PC-9 (cell line): ENCODE measurements at regions not wholly inside any gene's neighbourhood (a gene's known extent, or its start where the extent isn't known, plus 50 kb on each side); places are given as distances from the start of the nearest gene placed in this dataset.

Experiments used
- BruUV-seq: library from RNA; stranded (reverse); fragments of 400-500 nt; replicated peaks from 2 replicates; lab custom pipeline; 2021; lab: Mats Ljungman, UMichigan
- CTCF ChIA-PET: fragments of 300-600 bp; sonication (Branson Sonifier 250); formaldehyde crosslinking; loops from one replicate; lab custom pipeline; 2022; ENCODE audit warnings: antibody characterized with exemption; lab: Charles Lee
- POLR2A ChIA-PET: fragments of 300-600 bp; sonication (Branson Sonifier 250); formaldehyde crosslinking; loops from one replicate; lab custom pipeline; 2022; ENCODE audit warnings: antibody characterized with exemption; ENCODE audit not compliant: unreplicated experiment; lab: Charles Lee
- DNase-seq, 2 experiments: peaks; one replicate each; pipeline versions ENCODE4 v3.0.0 to v3.0.0-alpha.2; 2015 to 2022; ENCODE audit warnings: mixed read lengths in 1 of 2
- H2AFZ ChIP-seq: fragments of 200-600 bp; sonication (generic); 2 replicates; pipeline ENCODE4 v1.8.1; 2017; ENCODE audit warnings: antibody characterized with exemption
- H3F3A ChIP-seq: fragments of 200-600 bp; sonication (generic); 2 replicates; pipeline ENCODE4 v1.8.1; 2017; ENCODE audit warnings: antibody characterized with exemption, mild to moderate bottlenecking, low read depth; ENCODE audit not compliant: insufficient read depth
- H3K27ac ChIP-seq: fragments of 200-600 bp; sonication (generic); 2 replicates; pipeline ENCODE4 v1.6.1; 2016; ENCODE audit warnings: mixed run types
- H3K27me3 ChIP-seq: fragments of 200-600 bp; sonication (generic); 2 replicates; pipeline ENCODE4 v1.6.1; 2016; ENCODE audit warnings: low read depth, mixed run types; ENCODE audit not compliant: insufficient read depth
- H3K36me3 ChIP-seq: fragments of 200-600 bp; sonication (generic); 2 replicates; pipeline ENCODE4 v1.6.1; 2016; ENCODE audit warnings: low read depth, mixed run types
- H3K4me1 ChIP-seq: fragments of 200-600 bp; sonication (generic); replicated peaks from 2 replicates; pipeline ENCODE4 v1.6.1; 2016; ENCODE audit warnings: mixed run types; ENCODE audit not compliant: insufficient read depth
- H3K4me2 ChIP-seq: fragments of 200-600 bp; sonication (generic); 2 replicates; pipeline ENCODE4 v1.6.1; 2017; ENCODE audit warnings: mixed run types
- H3K4me3 ChIP-seq: fragments of 200-600 bp; sonication (generic); 2 replicates; pipeline ENCODE4 v1.6.1; 2016; ENCODE audit warnings: mixed run types
- H3K79me2 ChIP-seq: fragments of 200-600 bp; sonication (generic); 2 replicates; pipeline ENCODE4 v1.6.1; 2017; ENCODE audit warnings: low read depth, mixed run types
- H3K9me2 ChIP-seq: fragments of 200-600 bp; sonication (generic); 2 replicates; pipeline ENCODE4 v1.8.1; 2017; ENCODE audit warnings: mild to moderate bottlenecking; ENCODE audit not compliant: insufficient read depth
- H3K9me3 ChIP-seq: fragments of 200-600 bp; sonication (generic); 2 replicates; pipeline ENCODE4 v1.8.1; 2016; ENCODE audit warnings: low read depth; ENCODE audit not compliant: insufficient read depth
- H4K20me1 ChIP-seq: fragments of 200-600 bp; sonication (generic); 2 replicates; pipeline ENCODE4 v1.8.1; 2017; ENCODE audit not compliant: insufficient read depth
- EZH2 ChIP-seq: fragments of 200-600 bp; sonication (generic); IDR thresholded peaks from 2 replicates; pipeline ENCODE4 v1.8.0; 2017; ENCODE audit warnings: antibody characterized with exemption, low read depth
- intact Hi-C: fragments of 100-400 bp; cut with micrococcal nuclease; formaldehyde crosslinking; loops from one replicate; pipeline ENCODE4 v1.10.0; 2022; ENCODE audit not compliant: unreplicated experiment
- TF ChIP-seq, protein P1 (sequence below): fragments of 200-600 bp; sonication (generic); conservative IDR thresholded peaks from 2 replicates; pipeline ENCODE4 v1.6.1; 2017; ENCODE audit warnings: mixed run types, antibody characterized with exemption, mild to moderate bottlenecking, moderate library complexity

DNA sequence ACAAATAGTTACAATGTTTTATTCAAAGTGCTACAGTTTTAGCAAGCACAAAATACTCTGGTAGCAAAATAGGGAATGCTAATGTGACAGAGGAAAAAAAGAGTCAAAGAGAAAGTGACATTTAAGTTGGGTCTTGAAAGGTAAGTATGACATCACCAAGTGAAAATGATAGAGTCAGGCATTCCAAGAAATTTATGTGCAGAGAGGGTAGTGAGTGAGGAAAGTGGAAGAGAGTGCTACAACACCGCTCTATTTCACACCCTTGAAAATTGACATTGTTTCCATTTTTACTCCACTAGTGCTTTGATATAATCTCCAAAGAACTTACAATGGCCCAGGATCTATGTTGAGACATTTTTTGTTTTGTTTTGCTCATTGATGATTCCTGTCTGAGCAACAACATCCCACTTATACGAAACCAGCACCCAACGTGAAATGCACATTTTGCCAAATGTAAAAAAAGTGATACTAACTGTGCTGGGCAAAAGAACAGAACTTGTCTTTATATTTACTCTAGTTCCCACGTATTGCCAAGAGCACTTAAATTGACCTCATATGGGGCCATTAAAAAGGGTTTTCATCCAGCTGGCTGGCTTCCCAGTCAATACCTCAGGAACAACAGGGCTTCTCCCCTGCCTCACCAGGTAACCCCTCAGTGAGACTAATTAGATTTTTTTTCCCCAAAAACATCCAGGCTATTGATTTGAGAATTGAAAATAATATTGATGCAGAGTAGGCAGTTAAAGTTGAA is 206.3 kb upstream of the NR5A2 start:
- intact Hi-C loops = no loop called here
- no TSS peak for BruUV-seq

DNA sequence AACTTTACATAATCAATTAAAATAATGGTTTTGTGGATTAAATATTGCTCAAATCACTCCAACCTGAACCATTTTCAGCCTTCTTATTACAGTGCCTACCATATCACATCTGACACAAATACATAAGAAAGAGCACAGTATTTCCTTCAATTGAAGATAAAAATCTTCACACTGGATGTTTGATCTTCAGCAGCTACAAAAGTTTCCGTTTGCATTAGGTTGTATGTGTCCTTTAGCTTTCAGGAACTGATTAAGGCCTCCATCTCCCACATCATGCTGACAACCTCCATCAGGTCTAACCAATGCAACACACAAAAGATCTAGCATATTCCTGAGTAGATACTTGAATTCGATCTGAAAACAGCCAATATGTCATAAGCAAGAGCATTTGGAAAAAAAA is 195.1 kb upstream of the NR5A2 start:
- POLR2A ChIA-PET = interaction anchor here (0.7 kb wide), 1 partner anchor 146 kb away, joined by 8 read pairs; no protein-coding TSS in a partner anchor
- CTCF ChIA-PET = no interaction called here
- no TSS peak for BruUV-seq

More for the DNA sequence above, 206.3 kb upstream of the NR5A2 start:
- Histone ChIP-seq H3F3A (no peaks in the 10 kb centered on the region), H3K27ac (no peak overlapping the region), H4K20me1 (no peaks in the 10 kb centered on the region), H3K4me1 (no peaks in the 10 kb centered on the region), H3K27me3 (no peaks in the 10 kb centered on the region), H3K4me2 (no peak overlapping the region), H3K36me3 (no peaks in the 10 kb centered on the region), H3K9me3 (no peaks in the 10 kb centered on the region), H3K4me3 (no peak overlapping the region), H2AFZ (no peak overlapping the region; the same call in 1 of the 2 replicates), H3K9me2 (no peaks in the 10 kb centered on the region), H3K79me2 (no peaks in the 10 kb centered on the region)
- CTCF ChIA-PET = no interaction called here
- POLR2A ChIA-PET = no interaction called here
- DNase-seq = no peak
- no peak for TF ChIP-seq EZH2
- TF ChIP-seq, protein P1, sequence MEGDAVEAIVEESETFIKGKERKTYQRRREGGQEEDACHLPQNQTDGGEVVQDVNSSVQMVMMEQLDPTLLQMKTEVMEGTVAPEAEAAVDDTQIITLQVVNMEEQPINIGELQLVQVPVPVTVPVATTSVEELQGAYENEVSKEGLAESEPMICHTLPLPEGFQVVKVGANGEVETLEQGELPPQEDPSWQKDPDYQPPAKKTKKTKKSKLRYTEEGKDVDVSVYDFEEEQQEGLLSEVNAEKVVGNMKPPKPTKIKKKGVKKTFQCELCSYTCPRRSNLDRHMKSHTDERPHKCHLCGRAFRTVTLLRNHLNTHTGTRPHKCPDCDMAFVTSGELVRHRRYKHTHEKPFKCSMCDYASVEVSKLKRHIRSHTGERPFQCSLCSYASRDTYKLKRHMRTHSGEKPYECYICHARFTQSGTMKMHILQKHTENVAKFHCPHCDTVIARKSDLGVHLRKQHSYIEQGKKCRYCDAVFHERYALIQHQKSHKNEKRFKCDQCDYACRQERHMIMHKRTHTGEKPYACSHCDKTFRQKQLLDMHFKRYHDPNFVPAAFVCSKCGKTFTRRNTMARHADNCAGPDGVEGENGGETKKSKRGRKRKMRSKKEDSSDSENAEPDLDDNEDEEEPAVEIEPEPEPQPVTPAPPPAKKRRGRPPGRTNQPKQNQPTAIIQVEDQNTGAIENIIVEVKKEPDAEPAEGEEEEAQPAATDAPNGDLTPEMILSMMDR = no peak

DNA sequence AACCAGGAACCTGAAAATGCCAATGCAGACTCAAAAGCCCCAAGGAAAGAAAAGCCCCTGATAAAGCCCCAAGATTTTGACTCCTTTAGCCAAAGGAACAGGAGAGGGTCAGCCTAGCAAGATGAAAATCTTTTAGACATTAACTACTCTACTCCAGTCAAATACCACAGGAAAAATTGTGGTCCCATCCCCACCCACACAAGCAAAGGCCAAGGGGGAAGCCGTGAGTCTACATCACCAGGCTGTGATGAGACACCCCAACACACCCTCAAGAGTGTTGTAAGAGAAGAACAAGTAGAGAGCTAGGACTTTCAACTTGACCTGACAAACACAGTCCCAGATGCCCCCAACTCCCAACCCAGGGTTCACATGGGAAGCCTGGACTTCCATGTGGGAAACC is 192.8 kb upstream of the NR5A2 start:
- no peaks in the 10 kb centered on the region for H3K79me2 ChIP-seq
- H3K27me3 ChIP-seq = no peaks in the 10 kb centered on the region
- H3K9me3 ChIP-seq = peaks cover 7% of the 10 kb centered on the region; the same call in 1 of the 2 replicates
- no peak overlapping the region for H3K4me3 ChIP-seq
- H3K9me2 ChIP-seq = no peaks in the 10 kb centered on the region
- no TSS peak for BruUV-seq
- no peaks in the 10 kb centered on the region for H4K20me1 ChIP-seq
- TF ChIP-seq, protein P1 = no peak
- no peak for TF ChIP-seq EZH2
- POLR2A ChIA-PET = no interaction called here
- no peaks in the 10 kb centered on the region for H3F3A ChIP-seq
- H3K36me3 ChIP-seq = no peaks in the 10 kb centered on the region
- CTCF ChIA-PET = no interaction called here
- no peak overlapping the region for H3K4me2 ChIP-seq
- no peak overlapping the region for H3K27ac ChIP-seq
- DNase-seq = no peak
- H3K4me1 ChIP-seq = no peaks in the 10 kb centered on the region
- intact Hi-C loops = no loop called here
- no peak overlapping the region for H2AFZ ChIP-seq

More for the DNA sequence above, 195.1 kb upstream of the NR5A2 start:
- H3K9me3 ChIP-seq = 0 out of 2 replicates have a peak, but pooled peaks cover 7% of the 10 kb centered on the region
- H3K36me3 ChIP-seq = no peaks in the 10 kb centered on the region
- H4K20me1 ChIP-seq = no peaks in the 10 kb centered on the region
- intact Hi-C loops = no loop called here
- no peak overlapping the region for H3K4me2 ChIP-seq
- H3K9me2 ChIP-seq = no peaks in the 10 kb centered on the region
- H3F3A ChIP-seq = no peaks in the 10 kb centered on the region
- no peak overlapping the region for H3K4me3 ChIP-seq
- no peaks in the 10 kb centered on the region for H3K4me1 ChIP-seq
- no peaks in the 10 kb centered on the region for H3K79me2 ChIP-seq
- TF ChIP-seq, protein P1 = no peak
- TF ChIP-seq EZH2 = no peak
- H2AFZ ChIP-seq = no peak overlapping the region
- no peak overlapping the region for H3K27ac ChIP-seq
- DNase-seq = no peak
- H3K27me3 ChIP-seq = no peaks in the 10 kb centered on the region
